H9 (cell line): ENCODE measurements at regions not wholly inside any gene's neighbourhood (a gene's known extent, or its start where the extent isn't known, plus 50 kb on each side); places are given as distances from the start of the nearest gene placed in this dataset.

Experiments used
- DNase-seq: peaks from one replicate; pipeline ENCODE4 v3.0.0-alpha.2; 2017
- H2AFZ ChIP-seq: one replicate; pipeline ENCODE4 v1.6.1; 2013; ENCODE audit warnings: mild to moderate bottlenecking, low read length, control low read depth, moderate library complexity
- H2AK5ac ChIP-seq: 2 replicates; pipeline ENCODE4 v1.6.1; 2013; ENCODE audit warnings: low read length, control low read depth, mixed read lengths; ENCODE audit not compliant: insufficient read length
- H2BK120ac ChIP-seq: one replicate; pipeline ENCODE4 v1.6.1; 2013; ENCODE audit warnings: low read depth, mild to moderate bottlenecking, low read length, control low read depth, inconsistent platforms; ENCODE audit not compliant: poor library complexity, severe bottlenecking
- H2BK12ac ChIP-seq: 2 replicates; pipeline ENCODE4 v1.6.1; 2013; ENCODE audit warnings: low read length, control low read depth, mixed read lengths, low read depth; ENCODE audit not compliant: insufficient read length
- H2BK15ac ChIP-seq: 2 replicates; pipeline ENCODE4 v1.6.1; 2013; ENCODE audit warnings: low read depth, low read length, control low read depth
- H2BK20ac ChIP-seq: one replicate; pipeline ENCODE4 v1.6.1; 2013; ENCODE audit warnings: low read depth, mild to moderate bottlenecking, low read length, control low read depth, inconsistent platforms; ENCODE audit not compliant: poor library complexity, severe bottlenecking
- H2BK5ac ChIP-seq: 2 replicates; pipeline ENCODE4 v1.6.1; 2013; ENCODE audit warnings: low read length, control low read depth, mixed read lengths; ENCODE audit not compliant: insufficient read length
- H3K14ac ChIP-seq: 2 replicates; pipeline ENCODE4 v1.6.1; 2013; ENCODE audit warnings: low read length, control low read depth; ENCODE audit not compliant: insufficient read depth
- H3K18ac ChIP-seq: 2 replicates; pipeline ENCODE4 v1.6.1; 2013; ENCODE audit warnings: low read depth, mild to moderate bottlenecking, mixed read lengths, low read length, control low read depth; ENCODE audit not compliant: insufficient read length
- H3K23ac ChIP-seq: 2 replicates; pipeline ENCODE4 v1.6.1; 2013; ENCODE audit warnings: low read length, control low read depth, mixed read lengths, low read depth; ENCODE audit not compliant: insufficient read length
- H3K23me2 ChIP-seq: 2 replicates; pipeline ENCODE4 v1.6.1; 2013; ENCODE audit warnings: low read depth, mild to moderate bottlenecking, mixed read lengths, low read length, control low read depth; ENCODE audit not compliant: insufficient read length, poor library complexity, severe bottlenecking
- H3K27ac ChIP-seq: 2 replicates; pipeline ENCODE4 v1.5.1; 2013; ENCODE audit warnings: low read length, control low read depth, mixed read lengths, low read depth; ENCODE audit not compliant: insufficient read length
- H3K27me3 ChIP-seq: 2 replicates; pipeline ENCODE4 v1.6.1; 2013; ENCODE audit warnings: low read length, control low read depth, inconsistent platforms; ENCODE audit not compliant: insufficient read depth
- H3K4ac ChIP-seq: 2 replicates; pipeline ENCODE4 v1.6.1; 2013; ENCODE audit warnings: low read depth, mild to moderate bottlenecking, control low read depth, inconsistent platforms, low read length, moderate library complexity
- H3K4me1 ChIP-seq: 2 replicates; pipeline ENCODE4 v1.6.1; 2013; ENCODE audit warnings: low read length, control low read depth, inconsistent platforms; ENCODE audit not compliant: insufficient read depth
- H3K4me2 ChIP-seq: 2 replicates; pipeline ENCODE4 v1.6.1; 2013; ENCODE audit warnings: low read length, control low read depth, mixed read lengths; ENCODE audit not compliant: insufficient read length, insufficient read depth
- H3K56ac ChIP-seq: 2 replicates; pipeline ENCODE4 v1.6.1; 2013; ENCODE audit warnings: low read depth, mild to moderate bottlenecking, mixed read lengths, low read length, control low read depth; ENCODE audit not compliant: insufficient read length
- H3K79me1 ChIP-seq: 2 replicates; pipeline ENCODE4 v1.6.1; 2013; ENCODE audit warnings: low read depth, mild to moderate bottlenecking, moderate library complexity, low read length, control low read depth, inconsistent platforms; ENCODE audit not compliant: insufficient read depth, poor library complexity, severe bottlenecking
- H3K79me2 ChIP-seq: 2 replicates; pipeline ENCODE4 v1.6.1; 2013; ENCODE audit warnings: low read length, control low read depth, inconsistent platforms; ENCODE audit not compliant: insufficient read depth
- H3K9ac ChIP-seq: 2 replicates; pipeline ENCODE4 v1.6.1; 2013; ENCODE audit warnings: low read length, control low read depth, mixed read lengths; ENCODE audit not compliant: insufficient read length; ENCODE audit errors: extremely low read depth
- H3K9me3 ChIP-seq: one replicate; pipeline ENCODE4 v1.6.1; 2013; ENCODE audit warnings: low read depth, low read length, inconsistent platforms; ENCODE audit not compliant: control insufficient read depth
- H3T11ph ChIP-seq: one replicate; pipeline ENCODE4 v1.6.1; 2013; ENCODE audit warnings: mild to moderate bottlenecking, low read length, control low read depth, inconsistent platforms
- H4K20me1 ChIP-seq: one replicate; pipeline ENCODE4 v1.6.1; 2013; ENCODE audit not compliant: control insufficient read depth, insufficient read length, insufficient read depth
- H4K5ac ChIP-seq: 2 replicates; pipeline ENCODE4 v1.6.1; 2013; ENCODE audit warnings: low read depth, mild to moderate bottlenecking, mixed read lengths, low read length, control low read depth; ENCODE audit not compliant: insufficient read length
- H4K8ac ChIP-seq: replicated peaks from 2 replicates; pipeline ENCODE4 v1.6.1; 2013; ENCODE audit warnings: low read length, control low read depth, mixed read lengths, low read depth; ENCODE audit not compliant: insufficient read length
- H4K91ac ChIP-seq: 2 replicates; pipeline ENCODE4 v1.6.1; 2013; ENCODE audit warnings: low read depth, mild to moderate bottlenecking, moderate library complexity, mixed read lengths, low read length, control low read depth; ENCODE audit not compliant: insufficient read length
- H3K27ac Mint-ChIP-seq, 3 experiments: 2 replicates in 2 of 3; 3 replicates in 1 of 3; pipeline ENCODE4 v1.8.0; 2020 to 2021; ENCODE audit warnings: mixed read lengths in 3 of 3, mild to moderate bottlenecking in 1 of 3, moderate library complexity in 1 of 3
- H3K27me3 Mint-ChIP-seq: 2 replicates; pipeline ENCODE4 v1.8.0; 2021; ENCODE audit warnings: low read depth, mild to moderate bottlenecking, moderate library complexity, mixed read lengths
- H3K36me3 Mint-ChIP-seq, 3 experiments: 2 replicates in 2 of 3; 3 replicates in 1 of 3; pipeline ENCODE4 v1.8.0; 2020 to 2021; ENCODE audit warnings: low read depth in 3 of 3, mixed read lengths in 3 of 3; ENCODE audit not compliant: insufficient read depth in 1 of 3
- H3K4me1 Mint-ChIP-seq, 2 experiments: 2 replicates each; pipeline ENCODE4 v1.8.0; 2020; ENCODE audit warnings: mixed read lengths in 2 of 2
- H3K4me3 Mint-ChIP-seq, 2 experiments: 2 replicates in 1 of 2; 3 replicates in 1 of 2; pipeline ENCODE4 v1.8.0; 2020 to 2021; ENCODE audit warnings: mild to moderate bottlenecking in 2 of 2, mixed read lengths in 2 of 2, moderate library complexity in 1 of 2
- H3K9me3 Mint-ChIP-seq, 2 experiments: 2 replicates in 1 of 2; 3 replicates in 1 of 2; pipeline ENCODE4 v1.8.0; 2020; ENCODE audit warnings: mild to moderate bottlenecking in 2 of 2, mixed read lengths in 2 of 2, moderate library complexity in 1 of 2
- WGBS: extraction: QIAGEN DNeasy Blood & Tissue Kit; methylation state at CpG from one replicate; pipeline ENCODE4 v1.1.7; 2013; ENCODE audit warnings: missing lambda C conversion rate, low lambda C conversion rate, mixed read lengths; ENCODE audit not compliant: insufficient read length; ENCODE audit errors: extremely low coverage; 5-methylcytosine and 5-hydroxymethylcytosine counted together
- TF ChIP-seq, protein P1 (sequence below): fragments of 200-600 bp; sonication (generic); conservative IDR thresholded peaks from 3 replicates; pipeline ENCODE4 v1.8.0; 2021; ENCODE audit warnings: antibody characterized with exemption, mild to moderate bottlenecking

DNA sequence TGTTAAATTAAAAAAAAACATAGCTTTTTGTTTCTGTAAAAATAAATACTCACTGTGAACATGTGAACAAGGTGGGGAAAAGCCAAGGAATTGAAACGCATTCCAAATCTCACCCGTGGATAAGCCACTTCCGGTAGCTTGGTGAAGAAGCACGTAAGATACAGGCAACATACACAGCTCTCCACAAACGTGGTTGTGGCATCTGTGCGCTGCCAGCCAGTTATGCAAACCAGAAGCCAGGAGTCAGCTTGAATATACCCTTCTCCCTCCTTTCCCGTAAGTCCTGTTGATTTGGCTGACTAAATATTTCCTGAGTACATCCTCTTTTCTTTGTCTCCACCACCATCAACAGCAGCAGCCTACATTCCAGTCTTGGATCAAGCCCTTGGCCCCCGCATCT is 486.2 kb downstream of the VRK1 start:
- Histone ChIP-seq H2BK20ac (no peak overlapping the region), H3K14ac (no peak overlapping the region; the same call in 1 of the 2 replicates), H4K91ac (no peak overlapping the region), H3K56ac (no peak overlapping the region), H2BK120ac (no peak overlapping the region), H4K8ac (no peak overlapping the region), H3K27me3 (no peaks in the 10 kb centered on the region; the same call in 1 of the 2 replicates), H4K5ac (no peak overlapping the region), H3K9ac (no peak overlapping the region), H3K9me3 (no peaks in the 10 kb centered on the region), H3K18ac (no peak overlapping the region), H3K23me2 (no peaks in the 10 kb centered on the region), H2BK12ac (no peak overlapping the region), H3K23ac (no peak overlapping the region), H3K79me2 (no peaks in the 10 kb centered on the region), H3K79me1 (no peaks in the 10 kb centered on the region), H2AFZ (no peak overlapping the region), H2AK5ac (no peak overlapping the region), H3K4me1 (0 out of 2 replicates have a peak, but pooled peaks cover 4% of the 10 kb centered on the region), H3K4me2 (no peak overlapping the region), H3K27ac (no peak overlapping the region), H3K4ac (no peak overlapping the region), H4K20me1 (no peaks in the 10 kb centered on the region), H2BK15ac (no peak overlapping the region), H2BK5ac (no peak overlapping the region), H3T11ph (no peak overlapping the region)
- Mint-ChIP-seq H3K27me3 (peaks cover 12% of the 10 kb centered on the region; the same call in 1 of the 2 replicates), H3K4me3 (no peak overlapping the region), H3K4me1 (peaks cover 18 to 29% of the 10 kb centered on the region in 2 experiments), H3K9me3 (no peaks in the 10 kb centered on the region; a peak in 1 of 5 replicates), H3K36me3 (no peaks in the 10 kb centered on the region; a peak in 1 of 7 replicates), H3K27ac (no peak overlapping the region)
- DNase-seq = no peak
- no CpG with 5 or more reads among the region's 8 CpGs for WGBS
- TF ChIP-seq, protein P1, sequence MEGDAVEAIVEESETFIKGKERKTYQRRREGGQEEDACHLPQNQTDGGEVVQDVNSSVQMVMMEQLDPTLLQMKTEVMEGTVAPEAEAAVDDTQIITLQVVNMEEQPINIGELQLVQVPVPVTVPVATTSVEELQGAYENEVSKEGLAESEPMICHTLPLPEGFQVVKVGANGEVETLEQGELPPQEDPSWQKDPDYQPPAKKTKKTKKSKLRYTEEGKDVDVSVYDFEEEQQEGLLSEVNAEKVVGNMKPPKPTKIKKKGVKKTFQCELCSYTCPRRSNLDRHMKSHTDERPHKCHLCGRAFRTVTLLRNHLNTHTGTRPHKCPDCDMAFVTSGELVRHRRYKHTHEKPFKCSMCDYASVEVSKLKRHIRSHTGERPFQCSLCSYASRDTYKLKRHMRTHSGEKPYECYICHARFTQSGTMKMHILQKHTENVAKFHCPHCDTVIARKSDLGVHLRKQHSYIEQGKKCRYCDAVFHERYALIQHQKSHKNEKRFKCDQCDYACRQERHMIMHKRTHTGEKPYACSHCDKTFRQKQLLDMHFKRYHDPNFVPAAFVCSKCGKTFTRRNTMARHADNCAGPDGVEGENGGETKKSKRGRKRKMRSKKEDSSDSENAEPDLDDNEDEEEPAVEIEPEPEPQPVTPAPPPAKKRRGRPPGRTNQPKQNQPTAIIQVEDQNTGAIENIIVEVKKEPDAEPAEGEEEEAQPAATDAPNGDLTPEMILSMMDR = no peak
